Hepatocyte (in vitro differentiated cells): ENCODE measurements at regions not wholly inside any gene's neighbourhood (a gene's known extent, or its start where the extent isn't known, plus 50 kb on each side); places are given as distances from the start of the nearest gene placed in this dataset.

Source experiments
- DNase-seq: peaks from one replicate; pipeline ENCODE4 v3.0.0-alpha.2; 2016; ENCODE audit warnings: low spot score
- H2AFZ ChIP-seq: fragments of 200-600 bp; sonication (generic); 2 replicates; pipeline ENCODE4 v1.6.0; 2016; ENCODE audit warnings: antibody characterized with exemption, mild to moderate bottlenecking
- H3K27ac ChIP-seq: fragments of 200-600 bp; sonication (generic); 2 replicates; pipeline ENCODE4 v1.5.1; 2016; ENCODE audit warnings: mild to moderate bottlenecking
- H3K27me3 ChIP-seq: fragments of 200-600 bp; sonication (generic); 2 replicates; pipeline ENCODE4 v1.6.1; 2016
- H3K36me3 ChIP-seq: fragments of 200-600 bp; sonication (generic); replicated peaks from 2 replicates; pipeline ENCODE4 v1.5.1; 2016; ENCODE audit warnings: low read depth; ENCODE audit not compliant: insufficient read depth
- H3K4me1 ChIP-seq: fragments of 200-600 bp; sonication (generic); 2 replicates; pipeline ENCODE4 v1.5.1; 2016; ENCODE audit warnings: mild to moderate bottlenecking, moderate library complexity; ENCODE audit not compliant: insufficient read depth
- H3K4me2 ChIP-seq: fragments of 200-600 bp; sonication (generic); 2 replicates; pipeline ENCODE4 v1.6.0; 2016
- H3K4me3 ChIP-seq: fragments of 200-600 bp; sonication (generic); 2 replicates; pipeline ENCODE4 v1.5.1; 2016; ENCODE audit warnings: mild to moderate bottlenecking
- H3K79me2 ChIP-seq: fragments of 200-600 bp; sonication (generic); 2 replicates; pipeline ENCODE4 v1.6.0; 2017; ENCODE audit warnings: mild to moderate bottlenecking
- H3K9me2 ChIP-seq: fragments of 200-600 bp; sonication (generic); replicated peaks from 2 replicates; pipeline ENCODE4 v1.6.0; 2017; ENCODE audit warnings: mild to moderate bottlenecking; ENCODE audit not compliant: insufficient read depth
- H3K9me3 ChIP-seq: fragments of 200-600 bp; sonication (generic); 2 replicates; pipeline ENCODE4 v1.5.1; 2016; ENCODE audit warnings: low read depth, mild to moderate bottlenecking
- H4K20me1 ChIP-seq: fragments of 200-600 bp; sonication (generic); 2 replicates; pipeline ENCODE4 v1.6.0; 2016; ENCODE audit warnings: mild to moderate bottlenecking; ENCODE audit not compliant: insufficient read depth, poor library complexity, severe bottlenecking
- EZH2 ChIP-seq: fragments of 200-600 bp; sonication (generic); IDR thresholded peaks from 2 replicates; pipeline ENCODE4 v1.6.1; 2016; ENCODE audit warnings: antibody characterized with exemption, mild to moderate bottlenecking, borderline replicate concordance
- EZH2phosphoT487 ChIP-seq: fragments of 200-600 bp; sonication (generic); IDR thresholded peaks from one replicate; pipeline ENCODE4 v1.6.1; 2018; ENCODE audit warnings: antibody characterized with exemption, mild to moderate bottlenecking, low read depth, moderate library complexity; ENCODE audit not compliant: unreplicated experiment, severe bottlenecking
- WGBS: methylation state at CpG from one replicate; pipeline ENCODE4 v1.1.6; 2016; ENCODE audit warnings: low lambda C conversion rate; ENCODE audit errors: missing lambda C conversion rate; 5-methylcytosine and 5-hydroxymethylcytosine counted together
- TF ChIP-seq, protein P1 (sequence below): fragments of 200-600 bp; sonication (generic); IDR thresholded peaks from 2 replicates; pipeline ENCODE4 v1.5.1; 2016; ENCODE audit warnings: antibody characterized with exemption, mild to moderate bottlenecking; ENCODE audit not compliant: poor library complexity

DNA sequence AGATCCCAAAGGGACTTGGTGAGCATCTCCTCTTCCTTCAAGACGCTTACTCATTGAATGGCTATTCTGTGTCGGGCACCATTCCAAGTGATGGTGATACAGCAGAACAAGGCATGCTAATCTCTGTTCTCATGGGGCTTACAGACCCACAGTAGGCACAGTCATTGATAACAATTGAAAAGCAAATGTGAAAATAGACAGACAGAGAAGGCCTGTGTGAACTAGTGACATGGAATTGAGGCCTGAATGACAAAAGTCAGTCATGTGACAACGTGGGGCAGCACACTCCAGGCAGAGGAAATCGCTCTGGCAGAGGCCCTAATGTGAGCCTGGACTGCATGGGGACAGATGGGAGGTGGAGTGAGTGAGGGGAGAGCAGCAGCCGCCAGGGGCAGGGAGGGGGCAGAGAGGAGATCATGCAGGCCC is 70.7 kb upstream of the CPLX2 start:
- peaks cover 27% of the 10 kb centered on the region for H3K27me3 ChIP-seq

DNA sequence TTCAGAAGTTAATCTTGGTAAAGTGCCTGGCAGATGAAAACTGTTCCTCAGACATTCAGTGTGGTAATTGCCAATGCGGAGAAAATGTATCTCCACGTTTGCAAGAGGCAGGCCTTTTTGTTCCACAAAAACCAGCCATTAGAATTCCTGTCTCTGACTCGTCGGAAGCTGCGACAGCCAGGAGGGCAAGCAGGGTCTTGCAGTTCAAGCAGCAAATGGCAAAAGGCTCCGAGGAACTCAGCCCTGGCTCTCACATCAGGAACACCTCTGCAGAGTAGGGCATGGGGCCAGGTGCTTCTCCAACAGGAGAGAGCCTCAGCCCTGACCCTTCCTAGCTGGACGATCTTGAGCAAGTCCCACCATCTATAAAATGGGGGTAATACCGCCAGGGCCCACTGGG is 69.0 kb upstream of the CPLX2 start:
- TF ChIP-seq EZH2 (no peak), EZH2phosphoT487 (no peak)
- TF ChIP-seq, protein P1, sequence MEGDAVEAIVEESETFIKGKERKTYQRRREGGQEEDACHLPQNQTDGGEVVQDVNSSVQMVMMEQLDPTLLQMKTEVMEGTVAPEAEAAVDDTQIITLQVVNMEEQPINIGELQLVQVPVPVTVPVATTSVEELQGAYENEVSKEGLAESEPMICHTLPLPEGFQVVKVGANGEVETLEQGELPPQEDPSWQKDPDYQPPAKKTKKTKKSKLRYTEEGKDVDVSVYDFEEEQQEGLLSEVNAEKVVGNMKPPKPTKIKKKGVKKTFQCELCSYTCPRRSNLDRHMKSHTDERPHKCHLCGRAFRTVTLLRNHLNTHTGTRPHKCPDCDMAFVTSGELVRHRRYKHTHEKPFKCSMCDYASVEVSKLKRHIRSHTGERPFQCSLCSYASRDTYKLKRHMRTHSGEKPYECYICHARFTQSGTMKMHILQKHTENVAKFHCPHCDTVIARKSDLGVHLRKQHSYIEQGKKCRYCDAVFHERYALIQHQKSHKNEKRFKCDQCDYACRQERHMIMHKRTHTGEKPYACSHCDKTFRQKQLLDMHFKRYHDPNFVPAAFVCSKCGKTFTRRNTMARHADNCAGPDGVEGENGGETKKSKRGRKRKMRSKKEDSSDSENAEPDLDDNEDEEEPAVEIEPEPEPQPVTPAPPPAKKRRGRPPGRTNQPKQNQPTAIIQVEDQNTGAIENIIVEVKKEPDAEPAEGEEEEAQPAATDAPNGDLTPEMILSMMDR = no peak
- Histone ChIP-seq H3K36me3 (no peaks in the 10 kb centered on the region), H3K4me2 (no peak overlapping the region), H3K27me3 (peaks cover 18% of the 10 kb centered on the region), H3K79me2 (no peaks in the 10 kb centered on the region), H2AFZ (no peak overlapping the region), H3K4me1 (peaks cover 8% of the 10 kb centered on the region), H3K9me3 (no peaks in the 10 kb centered on the region), H3K27ac (no peak overlapping the region), H3K4me3 (no peak overlapping the region), H3K9me2 (no peaks in the 10 kb centered on the region), H4K20me1 (no peaks in the 10 kb centered on the region)
- DNase-seq = no peak
- WGBS = 81% methylated on average over 8 of the region's 8 CpGs

More for the DNA sequence above, 70.7 kb upstream of the CPLX2 start:
- Histone ChIP-seq H3K9me3 (no peaks in the 10 kb centered on the region), H3K4me3 (no peak overlapping the region), H4K20me1 (no peaks in the 10 kb centered on the region), H3K4me2 (no peak overlapping the region), H3K79me2 (no peaks in the 10 kb centered on the region), H3K36me3 (no peaks in the 10 kb centered on the region), H2AFZ (no peak overlapping the region), H3K27ac (no peak overlapping the region), H3K4me1 (peaks cover 11% of the 10 kb centered on the region), H3K9me2 (no peaks in the 10 kb centered on the region)
- WGBS = 63% methylated on average over 5 of the region's 5 CpGs
- TF ChIP-seq EZH2 (no peak), EZH2phosphoT487 (no peak)
- TF ChIP-seq, protein P1 = no peak
- DNase-seq = no peak

DNA sequence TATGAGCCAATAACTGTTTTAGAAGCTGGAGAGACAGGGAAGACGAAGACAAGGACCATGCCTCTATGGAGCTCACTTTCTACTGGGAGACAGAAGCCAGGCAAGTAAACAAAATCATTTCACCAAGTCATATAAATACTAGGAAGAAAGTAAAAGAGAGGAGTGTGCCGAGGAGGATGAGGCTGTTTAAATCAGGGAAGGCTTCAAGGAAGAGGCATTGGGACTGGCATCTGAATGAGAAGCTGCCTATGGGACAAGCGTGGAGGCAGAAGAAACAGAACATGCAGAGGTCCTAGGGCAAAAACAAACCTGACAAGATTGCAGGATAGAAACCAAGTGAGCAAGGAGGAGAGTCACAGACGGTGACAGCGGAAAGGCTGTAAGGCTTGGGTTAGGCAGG is 68.1 kb upstream of the CPLX2 start:
- H3K4me1 ChIP-seq = no peaks in the 10 kb centered on the region
- H3K9me3 ChIP-seq = no peaks in the 10 kb centered on the region
- H3K27me3 ChIP-seq = peaks cover 10% of the 10 kb centered on the region
- TF ChIP-seq EZH2phosphoT487 (no peak), EZH2 (no peak)
- TF ChIP-seq, protein P1 = no peak
- no peaks in the 10 kb centered on the region for H4K20me1 ChIP-seq
- H3K79me2 ChIP-seq = no peaks in the 10 kb centered on the region
- 88% methylated on average over 5 of the region's 5 CpGs for WGBS
- H2AFZ ChIP-seq = no peak overlapping the region
- H3K4me3 ChIP-seq = no peak overlapping the region
- H3K27ac ChIP-seq = no peak overlapping the region
- no peak for DNase-seq
- no peak overlapping the region for H3K4me2 ChIP-seq
- no peaks in the 10 kb centered on the region for H3K9me2 ChIP-seq
- no peaks in the 10 kb centered on the region for H3K36me3 ChIP-seq
